ENCODE measurements at regions not wholly inside any gene's neighbourhood (a gene's known extent, or its start where the extent isn't known, plus 50 kb on each side); places are given as distances from the start of the nearest gene placed in this dataset.

DNA sequence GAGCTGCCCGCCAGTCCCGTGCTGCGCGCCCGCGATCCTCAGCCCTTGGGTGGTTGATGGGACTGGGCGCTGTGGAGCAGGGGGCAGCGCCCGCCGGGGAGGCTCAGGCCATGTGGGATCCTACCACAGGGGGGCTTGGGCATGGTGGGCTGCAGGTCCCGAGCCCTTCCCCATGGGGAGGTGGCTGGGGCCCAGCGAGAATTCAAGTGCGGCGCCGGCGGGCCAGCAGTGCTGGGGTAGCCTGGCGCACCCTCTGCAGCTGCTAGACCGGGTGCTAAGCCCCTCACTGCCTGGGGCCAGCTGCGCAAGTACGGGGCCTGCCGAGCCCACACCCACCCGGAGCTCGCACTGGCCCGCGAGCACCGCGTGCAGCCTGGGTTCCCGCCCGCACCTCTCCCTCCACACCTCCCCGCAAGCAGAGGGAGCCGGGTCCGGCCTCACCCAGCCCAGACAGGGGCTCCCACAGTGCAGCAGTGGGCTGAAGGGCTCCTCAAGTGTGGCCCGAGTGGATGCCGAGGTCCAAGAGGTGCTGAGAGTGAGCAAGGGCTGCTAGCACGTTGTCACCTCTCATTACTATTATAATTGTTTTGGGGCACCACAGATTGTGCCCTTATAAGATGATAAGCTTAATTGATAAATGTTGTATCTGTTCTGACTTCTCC is 333.2 kb downstream of the CASP12 start:
- WGBS, 4 donors = 96 to 98% (median 96%) methylated on average over 9 to 35 of the region's 35 CpGs
- TF ChIP-seq POLR2A (IDR thresholded peaks at IDR 0.05) = no peak
- TF ChIP-seq, protein P1, sequence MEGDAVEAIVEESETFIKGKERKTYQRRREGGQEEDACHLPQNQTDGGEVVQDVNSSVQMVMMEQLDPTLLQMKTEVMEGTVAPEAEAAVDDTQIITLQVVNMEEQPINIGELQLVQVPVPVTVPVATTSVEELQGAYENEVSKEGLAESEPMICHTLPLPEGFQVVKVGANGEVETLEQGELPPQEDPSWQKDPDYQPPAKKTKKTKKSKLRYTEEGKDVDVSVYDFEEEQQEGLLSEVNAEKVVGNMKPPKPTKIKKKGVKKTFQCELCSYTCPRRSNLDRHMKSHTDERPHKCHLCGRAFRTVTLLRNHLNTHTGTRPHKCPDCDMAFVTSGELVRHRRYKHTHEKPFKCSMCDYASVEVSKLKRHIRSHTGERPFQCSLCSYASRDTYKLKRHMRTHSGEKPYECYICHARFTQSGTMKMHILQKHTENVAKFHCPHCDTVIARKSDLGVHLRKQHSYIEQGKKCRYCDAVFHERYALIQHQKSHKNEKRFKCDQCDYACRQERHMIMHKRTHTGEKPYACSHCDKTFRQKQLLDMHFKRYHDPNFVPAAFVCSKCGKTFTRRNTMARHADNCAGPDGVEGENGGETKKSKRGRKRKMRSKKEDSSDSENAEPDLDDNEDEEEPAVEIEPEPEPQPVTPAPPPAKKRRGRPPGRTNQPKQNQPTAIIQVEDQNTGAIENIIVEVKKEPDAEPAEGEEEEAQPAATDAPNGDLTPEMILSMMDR (IDR thresholded peaks at IDR 0.05) = no peak
- no peaks in the 10 kb centered on the region for H3K27me3 ChIP-seq
- ATAC-seq (no peak), DNase-seq (peak in 2 of 5 donors; percentile 14 to 57)
- intact Hi-C loops (cut with DNase I) = loop anchor here in 1 of 10 donors (2.0 kb wide), 1 partner anchor 14 kb away; no protein-coding TSS in a partner anchor
- no peaks in the 10 kb centered on the region for H3K4me1 ChIP-seq
- H3K27ac ChIP-seq = no peak overlapping the region
- peaks cover 0 to 6% (median 0%) of the 10 kb centered on the region in 12 donors for H3K9me3 ChIP-seq
- no peak overlapping the region for H3K4me3 ChIP-seq
- no peaks in the 10 kb centered on the region for H3K36me3 ChIP-seq

DNA sequence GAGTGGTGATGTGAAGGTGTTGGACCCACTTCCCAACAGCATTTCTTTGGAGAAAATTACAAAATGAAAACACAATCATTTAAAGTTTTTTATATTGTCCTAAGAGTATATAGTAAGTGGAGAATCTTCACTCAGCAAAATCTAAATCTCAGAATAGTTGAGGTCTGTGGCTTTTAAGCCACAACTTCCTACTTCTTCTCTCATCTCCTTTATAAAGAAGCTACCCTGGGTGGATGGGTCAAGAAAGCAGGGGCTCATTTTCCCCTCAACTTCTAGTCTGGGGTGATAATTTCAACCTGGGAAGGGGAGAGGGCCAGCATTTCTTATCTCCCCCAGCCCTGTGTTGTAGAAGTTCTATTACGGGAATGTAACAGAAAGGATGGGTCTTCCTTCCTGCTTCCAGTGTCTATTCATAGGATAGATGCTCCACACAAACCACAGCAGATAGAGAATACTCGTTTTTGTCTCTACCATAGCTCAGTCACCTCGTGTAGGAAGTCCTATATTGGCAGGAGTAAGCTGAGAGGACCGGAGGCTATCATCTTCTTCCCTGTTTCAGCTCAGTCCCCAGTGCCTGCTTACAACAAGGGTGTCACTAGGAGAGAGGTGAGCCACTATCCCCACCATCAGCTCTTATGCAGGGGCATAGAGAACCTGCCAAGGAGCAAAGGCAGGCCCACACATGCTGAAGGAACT is 341.5 kb downstream of the CASP12 start:
- DNase-seq (no peak), ATAC-seq (no peak)
- no peak overlapping the region for H3K4me3 ChIP-seq
- H3K4me1 ChIP-seq = no peaks in the 10 kb centered on the region
- TF ChIP-seq, protein P1 (IDR thresholded peaks at IDR 0.05) = no peak
- no peak for TF ChIP-seq POLR2A (IDR thresholded peaks at IDR 0.05)
- H3K9me3 ChIP-seq = no peaks in the 10 kb centered on the region
- H3K27ac ChIP-seq = no peak overlapping the region
- intact Hi-C loops (cut with DNase I) = no loop called here
- H3K36me3 ChIP-seq = no peaks in the 10 kb centered on the region
- H3K27me3 ChIP-seq = no peaks in the 10 kb centered on the region
- 56 to 67% (median 63%) methylated on average over 4 of the region's 4 CpGs for WGBS, 4 donors

DNA sequence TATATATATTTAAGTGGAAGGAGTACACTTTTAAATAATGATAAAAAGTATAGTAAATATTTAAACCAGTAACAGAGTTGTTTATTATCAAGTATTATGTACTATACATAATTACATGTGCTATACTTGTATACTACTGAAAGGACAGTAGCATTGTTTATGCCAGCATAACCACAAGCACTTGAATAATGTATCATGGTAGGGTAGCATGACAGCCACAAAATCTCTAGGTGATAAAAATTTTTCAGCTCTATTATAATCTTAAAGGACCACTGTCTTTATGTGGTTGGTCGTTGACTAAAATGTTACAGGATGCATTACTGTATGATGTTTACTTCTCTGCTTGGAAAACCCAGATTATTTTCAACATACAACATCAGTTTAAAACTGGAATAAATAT is 349.2 kb downstream of the CASP12 start:
- no peaks in the 10 kb centered on the region for H3K4me1 ChIP-seq
- DNase-seq (no peak), ATAC-seq (no peak)
- WGBS, 4 donors = 73 to 83% (median 79%) methylated on average over 1 of the region's 1 CpG
- H3K36me3 ChIP-seq = no peaks in the 10 kb centered on the region
- intact Hi-C loops (cut with DNase I) = no loop called here
- no peak overlapping the region for H3K4me3 ChIP-seq
- H3K27ac ChIP-seq = no peak overlapping the region
- no peaks in the 10 kb centered on the region for H3K9me3 ChIP-seq
- TF ChIP-seq, protein P1 (IDR thresholded peaks at IDR 0.05) = no peak
- TF ChIP-seq POLR2A (IDR thresholded peaks at IDR 0.05) = no peak
- H3K27me3 ChIP-seq = no peaks in the 10 kb centered on the region

DNA sequence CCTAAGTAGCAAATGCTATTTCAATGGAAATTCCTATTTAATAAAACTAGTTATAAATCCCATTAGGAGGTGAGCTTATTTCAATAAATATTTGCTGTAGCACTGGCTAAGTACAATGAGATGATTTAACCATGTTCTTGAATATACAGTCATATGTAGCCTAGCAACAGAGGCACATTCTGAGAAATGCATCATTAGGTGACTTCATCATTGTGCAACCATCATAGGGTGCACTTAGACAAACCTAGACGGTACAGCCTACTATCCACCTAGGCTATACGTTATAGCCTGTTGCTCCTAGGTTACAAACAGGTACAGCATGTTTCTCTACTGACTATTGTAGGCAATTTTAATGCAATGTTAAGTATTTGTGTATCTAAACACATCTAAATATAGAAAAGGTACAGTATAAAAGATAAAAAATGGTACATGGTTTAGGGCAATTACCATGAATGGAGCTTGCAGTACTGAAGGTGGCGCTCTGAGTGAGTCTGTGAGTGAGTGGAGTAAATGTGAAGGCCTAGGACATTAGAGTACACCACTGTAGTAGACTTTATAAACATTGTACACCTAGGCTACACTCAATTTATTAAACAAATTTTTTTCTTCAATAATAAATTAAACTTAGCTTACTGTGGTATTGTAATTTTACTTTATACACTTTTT is 350.1 kb downstream of the CASP12 start:
- intact Hi-C loops (cut with DNase I) = no loop called here
- Histone ChIP-seq H3K27me3 (no peaks in the 10 kb centered on the region), H3K36me3 (no peaks in the 10 kb centered on the region), H3K27ac (no peak overlapping the region), H3K4me3 (no peak overlapping the region), H3K4me1 (no peaks in the 10 kb centered on the region), H3K9me3 (no peaks in the 10 kb centered on the region)
- TF ChIP-seq POLR2A (IDR thresholded peaks at IDR 0.05) = no peak
- TF ChIP-seq, protein P1 (IDR thresholded peaks at IDR 0.05) = no peak
- no peak for DNase-seq
- no peak for ATAC-seq
- 91 to 95% (median 93%) methylated on average over 3 of the region's 3 CpGs for WGBS, 4 donors
